Panc1 (cell line): ENCODE measurements at regions not wholly inside any gene's neighbourhood (a gene's known extent, or its start where the extent isn't known, plus 50 kb on each side); places are given as distances from the start of the nearest gene placed in this dataset.

ENCODE experiments used
- SIN3A ChIP-seq: IDR thresholded peaks from 2 replicates; pipeline ENCODE4 v1.6.1; 2012; ENCODE audit warnings: low read depth, mild to moderate bottlenecking, low read length, moderate library complexity, borderline replicate concordance; ENCODE audit not compliant: insufficient read depth
- TF ChIP-seq, protein P1 (sequence below): fragments of 450-650 bp; IDR thresholded peaks from 2 replicates; pipeline ENCODE4 v1.5.1; 2017; ENCODE audit warnings: mild to moderate bottlenecking

DNA sequence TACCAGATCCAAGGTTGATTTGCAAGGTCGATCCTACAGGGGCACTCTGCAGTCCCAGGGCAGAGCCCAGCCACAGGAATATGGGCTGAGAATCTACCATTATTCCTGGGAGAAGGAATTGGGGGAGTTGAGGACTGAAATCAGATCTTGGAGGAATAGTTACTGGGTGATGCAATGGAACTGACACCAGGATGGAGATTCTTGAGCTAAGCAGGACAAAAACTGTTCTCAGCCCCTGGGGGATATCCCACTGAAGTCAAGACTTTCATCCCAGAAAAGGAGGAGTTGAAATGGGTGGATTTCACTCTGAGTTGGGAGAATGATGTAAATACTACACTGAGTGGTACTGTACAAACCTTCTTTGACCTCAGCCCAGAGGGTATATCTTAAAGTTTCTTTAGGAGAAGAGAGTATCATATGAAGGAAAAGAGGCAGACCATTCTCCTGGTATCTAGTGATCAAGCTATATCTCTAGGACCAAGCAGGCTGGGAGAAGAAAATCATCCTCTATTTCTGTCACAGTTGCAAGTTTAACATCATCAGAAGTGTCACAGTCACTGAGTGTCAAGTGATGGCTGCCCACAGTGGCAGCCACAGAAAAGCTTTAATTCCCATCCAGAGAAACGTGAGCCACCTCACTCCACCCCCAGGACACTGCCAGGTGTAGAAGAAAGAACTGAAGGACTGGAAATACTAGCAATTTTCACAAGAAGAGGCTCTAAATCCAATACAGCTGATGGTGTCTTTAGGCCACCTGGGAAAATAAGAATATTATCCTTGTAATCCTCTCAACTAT lies 181.9 kb downstream of the NUAK1 start:
- TF ChIP-seq, protein P1, sequence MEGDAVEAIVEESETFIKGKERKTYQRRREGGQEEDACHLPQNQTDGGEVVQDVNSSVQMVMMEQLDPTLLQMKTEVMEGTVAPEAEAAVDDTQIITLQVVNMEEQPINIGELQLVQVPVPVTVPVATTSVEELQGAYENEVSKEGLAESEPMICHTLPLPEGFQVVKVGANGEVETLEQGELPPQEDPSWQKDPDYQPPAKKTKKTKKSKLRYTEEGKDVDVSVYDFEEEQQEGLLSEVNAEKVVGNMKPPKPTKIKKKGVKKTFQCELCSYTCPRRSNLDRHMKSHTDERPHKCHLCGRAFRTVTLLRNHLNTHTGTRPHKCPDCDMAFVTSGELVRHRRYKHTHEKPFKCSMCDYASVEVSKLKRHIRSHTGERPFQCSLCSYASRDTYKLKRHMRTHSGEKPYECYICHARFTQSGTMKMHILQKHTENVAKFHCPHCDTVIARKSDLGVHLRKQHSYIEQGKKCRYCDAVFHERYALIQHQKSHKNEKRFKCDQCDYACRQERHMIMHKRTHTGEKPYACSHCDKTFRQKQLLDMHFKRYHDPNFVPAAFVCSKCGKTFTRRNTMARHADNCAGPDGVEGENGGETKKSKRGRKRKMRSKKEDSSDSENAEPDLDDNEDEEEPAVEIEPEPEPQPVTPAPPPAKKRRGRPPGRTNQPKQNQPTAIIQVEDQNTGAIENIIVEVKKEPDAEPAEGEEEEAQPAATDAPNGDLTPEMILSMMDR, result no peak
- TF ChIP-seq SIN3A, result no peak
